GM10266 (cell line): ENCODE measurements at regions not wholly inside any gene's neighbourhood (a gene's known extent, or its start where the extent isn't known, plus 50 kb on each side); places are given as distances from the start of the nearest gene placed in this dataset.

Experiments used
- DNase-seq: peaks from one replicate; pipeline ENCODE4 v3.0.0; 2012; ENCODE audit errors: extremely low spot score
- TF ChIP-seq, protein P1 (sequence below): IDR thresholded peaks from 2 replicates; pipeline ENCODE4 v1.5.1; 2012; ENCODE audit warnings: mild to moderate bottlenecking, low read depth; ENCODE audit not compliant: control insufficient read depth, insufficient read depth; ENCODE audit errors: missing control alignments

- DNase-seq, result no peak
- TF ChIP-seq, protein P1, sequence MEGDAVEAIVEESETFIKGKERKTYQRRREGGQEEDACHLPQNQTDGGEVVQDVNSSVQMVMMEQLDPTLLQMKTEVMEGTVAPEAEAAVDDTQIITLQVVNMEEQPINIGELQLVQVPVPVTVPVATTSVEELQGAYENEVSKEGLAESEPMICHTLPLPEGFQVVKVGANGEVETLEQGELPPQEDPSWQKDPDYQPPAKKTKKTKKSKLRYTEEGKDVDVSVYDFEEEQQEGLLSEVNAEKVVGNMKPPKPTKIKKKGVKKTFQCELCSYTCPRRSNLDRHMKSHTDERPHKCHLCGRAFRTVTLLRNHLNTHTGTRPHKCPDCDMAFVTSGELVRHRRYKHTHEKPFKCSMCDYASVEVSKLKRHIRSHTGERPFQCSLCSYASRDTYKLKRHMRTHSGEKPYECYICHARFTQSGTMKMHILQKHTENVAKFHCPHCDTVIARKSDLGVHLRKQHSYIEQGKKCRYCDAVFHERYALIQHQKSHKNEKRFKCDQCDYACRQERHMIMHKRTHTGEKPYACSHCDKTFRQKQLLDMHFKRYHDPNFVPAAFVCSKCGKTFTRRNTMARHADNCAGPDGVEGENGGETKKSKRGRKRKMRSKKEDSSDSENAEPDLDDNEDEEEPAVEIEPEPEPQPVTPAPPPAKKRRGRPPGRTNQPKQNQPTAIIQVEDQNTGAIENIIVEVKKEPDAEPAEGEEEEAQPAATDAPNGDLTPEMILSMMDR, result no peak
These were observed 332.0 kb downstream of the CYRIA start for GRCh38 chr2:16333681-16334080.

GRCh38 chr2:16332681-16333557, 332.7 kb downstream of the CYRIA start:
- TF ChIP-seq, protein P1, result no peak
- DNase-seq, result no peak

DNA sequence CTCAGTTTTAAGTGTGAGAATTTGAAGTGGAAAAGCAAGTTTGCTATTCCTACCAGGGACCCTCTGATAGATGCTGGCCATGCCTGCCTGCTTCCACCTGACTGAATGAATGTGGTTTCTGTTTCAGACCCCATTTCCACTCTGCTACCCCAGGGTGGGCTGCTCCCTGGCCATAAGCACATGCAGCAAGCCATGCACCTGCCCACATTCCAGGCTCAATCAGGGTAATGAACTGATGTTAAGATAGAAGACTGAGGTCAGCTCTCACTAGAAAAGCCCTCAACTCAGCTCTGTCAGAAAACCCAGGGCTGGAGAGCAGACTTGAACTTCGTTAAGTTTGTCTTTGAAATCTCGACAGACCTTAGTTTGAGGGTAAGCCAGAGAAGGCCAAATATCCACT, 333.9 kb downstream of the CYRIA start:
- no peak for DNase-seq

DNA sequence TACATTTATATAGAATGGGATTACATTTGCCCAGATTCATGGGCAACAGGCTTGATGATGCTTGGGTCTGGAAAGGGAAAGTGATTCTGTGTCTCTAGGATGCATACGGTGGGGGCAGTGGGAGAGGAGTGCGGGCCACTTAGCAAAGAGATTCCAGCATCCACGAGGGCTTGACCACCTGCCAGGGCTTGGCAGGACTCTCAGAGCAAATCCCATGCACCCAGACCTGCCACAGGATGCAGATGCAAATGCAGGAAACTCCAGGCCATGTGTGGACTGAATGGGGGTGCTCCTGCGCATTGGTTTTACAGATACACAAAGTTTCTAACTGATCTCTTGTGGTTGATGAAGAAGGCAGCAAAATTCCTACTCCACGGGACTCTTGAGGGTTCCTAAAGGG, 334.7 kb downstream of the CYRIA start:
- TF ChIP-seq, protein P1, result no peak

More for the DNA sequence above, 333.9 kb downstream of the CYRIA start:
- TF ChIP-seq, protein P1, result no peak

DNA sequence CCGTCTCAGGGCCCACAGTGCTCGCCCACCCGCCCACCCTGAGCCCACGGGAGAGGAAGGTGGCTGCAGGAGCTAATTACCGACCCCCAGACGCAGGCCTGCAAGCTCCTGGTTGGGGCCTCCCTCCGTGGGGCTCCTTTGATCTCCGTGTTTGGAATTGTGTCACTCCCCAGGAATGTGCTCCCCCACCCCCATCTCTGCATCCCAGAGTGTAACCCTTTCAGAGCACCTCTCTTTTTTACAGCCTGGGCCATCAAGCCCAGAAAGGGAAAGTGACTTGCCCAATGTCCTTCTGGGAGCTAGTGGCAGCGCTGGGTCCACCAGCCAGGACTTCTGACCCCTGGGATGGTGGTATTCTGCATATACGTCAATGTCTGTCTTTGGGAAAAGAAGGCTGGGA, 335.1 kb downstream of the CYRIA start:
- TF ChIP-seq, protein P1, result no peak
- no peak for DNase-seq

More for the DNA sequence above, 334.7 kb downstream of the CYRIA start:
- no peak for DNase-seq

- no peak for DNase-seq
- TF ChIP-seq, protein P1, result no peak
These were observed 335.6 kb downstream of the CYRIA start for GRCh38 chr2:16330012-16330411.

GRCh38 chr2:16329421-16329820, 336.2 kb downstream of the CYRIA start:
- TF ChIP-seq, protein P1, result no peak

More at GRCh38 chr2:16329421-16329820, 336.2 kb downstream of the CYRIA start:
- no peak for DNase-seq
